RKO (cell line): ENCODE measurements at regions not wholly inside any gene's neighbourhood (a gene's known extent, or its start where the extent isn't known, plus 50 kb on each side); places are given as distances from the start of the nearest gene placed in this dataset.
"Not testable (repeated sequence)": the region's sequence is repeated elsewhere in the genome, so short reads cannot be mapped to it uniquely, and the experiment has no call there.

Experiments
- DNase-seq: peaks from one replicate; pipeline ENCODE4 v3.0.0-alpha.2; 2016; ENCODE audit warnings: low spot score

DNA sequence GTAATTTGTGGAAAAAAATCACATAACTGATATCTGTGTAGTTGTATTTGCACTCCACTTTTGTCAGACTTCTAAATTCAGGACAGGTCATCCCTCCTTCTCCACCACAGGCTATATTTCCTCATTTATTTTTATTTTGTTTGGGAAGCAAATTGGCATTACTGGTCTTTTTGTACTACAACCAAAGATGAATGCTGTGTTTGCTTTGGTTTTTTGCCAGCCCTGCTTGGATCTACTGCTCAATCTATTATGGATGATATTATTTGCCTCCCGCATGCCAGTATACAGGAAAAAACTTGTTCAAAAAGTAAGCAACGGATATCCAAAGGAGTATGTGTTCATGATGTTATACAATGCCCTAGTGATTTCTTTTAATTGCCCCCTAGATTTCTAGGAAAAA is 948.8 kb downstream of the TRHDE start:
- DNase-seq, result no peak

DNA sequence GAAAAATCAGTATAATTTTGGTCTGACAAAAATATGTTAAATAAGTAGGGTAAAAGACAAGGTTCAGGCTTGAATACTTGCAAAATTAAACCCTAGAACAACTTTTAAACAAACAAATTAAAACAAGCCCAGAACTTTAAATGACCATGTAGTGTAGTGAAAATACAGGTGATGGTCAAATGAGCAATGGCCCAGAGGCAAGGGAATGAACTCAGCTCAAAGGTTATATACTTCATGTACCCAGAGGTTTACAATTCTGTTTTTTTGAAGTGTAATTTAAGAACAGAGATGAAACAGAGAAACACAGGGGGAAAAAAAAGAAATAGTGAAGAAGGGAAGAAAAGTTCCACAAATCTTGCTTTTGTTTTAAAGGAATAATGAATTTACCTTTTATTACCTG is 949.2 kb downstream of the TRHDE start:
- no peak for DNase-seq

DNA sequence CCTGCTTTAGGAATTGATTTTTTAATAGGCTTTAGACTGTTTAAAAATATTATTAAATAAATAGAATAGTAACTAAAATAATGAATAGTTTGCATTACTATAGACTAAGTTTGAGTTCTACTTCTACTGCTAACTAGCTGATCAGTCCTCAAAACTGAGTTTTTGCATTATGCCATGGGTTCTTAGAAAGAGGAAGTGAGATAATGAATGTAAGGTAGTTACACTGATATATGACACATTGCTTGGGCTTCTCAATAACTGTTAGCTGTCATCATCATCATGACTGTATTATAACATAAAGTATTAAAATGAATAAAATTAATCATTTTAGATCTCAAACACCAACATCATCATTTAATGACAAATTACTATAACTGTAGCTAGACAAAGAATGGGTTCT is 949.7 kb downstream of the TRHDE start:
- no peak for DNase-seq

DNA sequence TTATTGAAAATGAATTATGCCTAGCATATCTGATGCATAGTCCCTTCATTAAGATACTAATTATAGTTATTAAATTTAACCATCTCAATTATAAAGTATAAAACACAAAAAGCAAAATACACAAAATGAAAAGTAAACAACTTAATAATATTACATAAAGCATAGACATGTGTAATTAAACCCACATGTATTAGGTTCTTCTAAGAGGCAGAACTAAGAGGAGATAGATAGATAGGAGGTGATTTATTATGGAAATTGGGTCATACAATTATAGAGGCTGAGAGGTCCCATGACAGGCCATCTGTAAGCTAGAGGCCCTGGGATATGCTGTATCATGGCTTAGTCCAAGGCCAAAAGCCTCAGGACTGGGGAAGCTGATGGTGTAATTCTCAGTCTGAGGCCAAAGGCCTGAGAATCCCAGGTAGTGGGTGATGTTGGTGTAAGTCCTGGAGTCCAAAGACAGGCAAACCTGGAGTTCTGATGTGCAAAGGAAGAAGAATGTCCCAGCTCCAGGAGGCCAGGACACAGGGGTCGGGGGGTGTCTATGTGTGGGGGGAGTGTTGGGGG is 953.3 kb downstream of the TRHDE start:
- no peak for DNase-seq

- DNase-seq, result no peak
Observed at GRCh38 chr12:73225941-73226340, 953.8 kb downstream of the TRHDE start.

- no peak for DNase-seq
Observed at GRCh38 chr12:73226593-73226992, 954.4 kb downstream of the TRHDE start.

GRCh38 chr12:73228828-73229227 is 956.7 kb downstream of the TRHDE start:
- DNase-seq, result not testable (repeated sequence)

DNA sequence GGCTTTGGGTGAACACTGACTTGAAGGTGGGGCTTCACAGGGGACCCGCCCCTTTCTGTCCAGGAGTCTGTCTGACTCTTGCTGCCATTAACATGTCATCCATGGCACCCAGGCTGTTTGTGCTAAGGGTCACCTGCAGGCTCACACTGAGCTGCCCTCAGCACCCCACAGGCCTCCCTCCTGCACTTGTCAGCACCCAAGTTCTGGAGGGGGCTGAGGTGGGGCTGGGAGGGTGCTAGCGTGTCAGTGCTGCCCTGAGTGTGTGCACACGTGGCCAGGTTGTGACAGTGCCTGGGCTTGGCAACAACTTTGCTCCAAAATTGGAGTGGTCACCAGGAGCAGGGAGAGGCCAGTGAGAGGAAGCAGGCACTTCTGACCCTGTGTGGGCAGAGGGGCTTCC is 963.2 kb downstream of the TRHDE start:
- no peak for DNase-seq

DNA sequence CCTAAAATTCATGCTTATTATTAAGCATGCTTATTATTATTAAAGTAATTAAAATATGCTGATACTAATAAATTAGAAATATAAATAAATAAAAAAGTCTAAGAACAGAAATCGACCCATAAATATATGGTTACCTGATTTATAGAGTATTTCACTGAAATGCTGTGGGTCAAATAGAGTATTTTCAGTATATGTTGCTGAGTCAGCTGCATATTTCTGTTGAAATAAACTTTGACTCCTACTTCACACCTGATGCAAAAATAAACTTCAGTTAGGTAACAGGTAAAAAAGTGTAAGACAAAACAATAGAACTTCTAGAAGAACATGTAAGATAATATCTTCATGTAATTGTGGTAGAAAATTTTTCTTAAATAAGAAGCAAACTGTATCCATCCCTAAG is 967.9 kb downstream of the TRHDE start:
- DNase-seq, result no peak

DNA sequence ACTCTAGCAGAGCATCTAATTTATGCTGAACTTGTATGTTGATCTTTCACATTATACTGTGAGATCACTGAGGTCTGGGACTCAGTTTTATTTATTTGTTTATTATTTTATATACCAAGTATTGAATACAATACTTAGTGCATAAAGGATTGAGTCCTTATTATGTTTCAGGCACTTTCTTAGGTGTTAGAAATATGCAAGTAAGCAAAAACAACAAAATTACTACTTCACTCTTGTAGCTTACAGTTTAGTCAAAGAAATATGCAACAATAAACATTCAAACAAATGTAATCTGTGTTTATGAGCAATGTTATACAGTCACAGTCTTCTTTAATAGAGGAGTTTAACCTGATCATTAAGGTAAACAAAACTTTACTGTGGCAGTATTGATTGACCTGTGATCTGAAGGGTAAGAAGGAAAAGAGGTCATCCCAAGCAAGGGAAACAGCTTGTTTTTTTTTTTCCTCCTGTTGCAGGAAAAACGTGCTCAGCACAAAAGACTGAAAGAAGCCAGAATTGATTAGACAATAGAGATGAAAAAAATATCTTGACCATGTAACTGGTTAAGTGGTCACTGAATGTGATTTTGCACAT is 990.7 kb downstream of the TRHDE start:
- no peak for DNase-seq

DNA sequence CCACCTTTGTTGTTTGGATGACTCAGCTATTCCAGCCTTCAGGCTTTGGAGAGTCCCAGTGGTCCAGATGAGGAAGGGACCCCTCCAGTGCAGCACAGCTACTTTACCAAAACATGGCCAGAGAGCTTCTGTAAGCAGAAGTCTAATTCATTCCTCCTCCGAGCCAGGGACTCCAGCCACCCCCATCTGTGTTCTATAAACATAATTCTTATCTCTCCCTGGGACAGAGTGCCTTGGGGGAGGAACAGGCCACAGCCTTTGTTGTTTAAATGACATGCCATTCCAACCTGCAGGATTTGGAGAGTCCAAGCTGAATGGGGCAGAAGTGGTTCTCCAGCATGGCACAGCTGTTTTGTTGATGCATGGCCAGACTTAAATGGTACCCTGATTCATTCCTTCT is 994.0 kb downstream of the TRHDE start:
- DNase-seq, result no peak

GRCh38 chr12:73274976-73275375 is 1002.8 kb downstream of the TRHDE start:
- no peak for DNase-seq

GRCh38 chr12:73277971-73278370 is 1005.8 kb downstream of the TRHDE start:
- DNase-seq, result peak; percentile 4

- no peak for DNase-seq
Observed at GRCh38 chr12:73301530-73301929, 1029.4 kb downstream of the TRHDE start.

DNA sequence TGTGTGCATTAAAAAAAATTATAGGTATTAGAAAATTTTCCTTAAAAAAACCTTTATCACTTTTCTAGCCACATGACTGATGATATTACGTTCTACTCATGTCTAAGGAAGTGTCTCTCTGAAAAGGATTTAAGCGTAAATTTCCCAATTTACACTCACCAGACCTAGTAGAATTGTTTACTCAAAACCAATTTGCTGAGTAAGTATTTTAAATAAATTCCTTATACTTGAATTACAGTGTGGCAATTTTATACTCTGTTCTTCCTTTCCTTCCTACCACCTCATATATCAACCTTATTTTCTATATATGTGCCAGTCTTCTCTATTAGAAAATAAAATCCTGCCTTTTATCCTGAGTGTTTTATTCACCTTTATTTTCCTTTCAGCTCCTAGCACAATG is 1035.1 kb downstream of the TRHDE start:
- no peak for DNase-seq

DNA sequence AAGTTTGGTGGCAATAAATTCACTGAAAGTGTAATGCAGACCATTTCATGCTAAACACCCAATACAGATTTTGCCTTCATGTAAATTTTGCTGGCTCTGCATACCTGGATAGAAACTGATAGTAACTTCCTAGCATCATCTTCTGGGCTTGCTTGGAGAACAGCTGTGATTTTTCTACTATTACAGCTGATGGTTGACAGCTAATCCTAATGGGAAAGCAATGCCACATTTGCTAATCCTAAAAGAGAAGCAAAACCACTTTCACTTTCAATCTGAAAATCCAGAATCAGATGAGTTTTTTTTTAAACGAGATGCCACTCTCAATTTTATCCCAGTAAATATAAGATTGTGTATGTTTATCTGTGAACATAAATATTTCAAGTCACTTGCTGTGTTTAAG is 1035.9 kb downstream of the TRHDE start:
- peak; percentile 18 for DNase-seq

DNA sequence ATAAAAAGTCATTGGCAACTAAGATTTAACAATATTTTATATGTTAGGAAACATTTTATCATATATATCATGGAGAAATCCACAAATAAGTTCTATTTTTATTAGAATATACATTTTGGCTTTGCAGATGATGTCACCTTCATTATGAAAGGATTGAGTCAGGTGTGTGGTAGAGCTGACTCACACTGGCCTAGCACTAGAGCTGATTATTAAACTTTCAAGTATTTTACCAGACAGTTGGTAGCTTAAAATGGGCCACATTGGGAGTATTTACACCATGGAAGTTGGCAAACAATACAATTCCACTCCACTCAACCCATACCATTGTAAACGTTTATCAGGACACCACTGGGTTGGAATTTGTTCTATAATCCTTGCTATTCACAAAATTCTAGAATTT is 1036.6 kb downstream of the TRHDE start:
- DNase-seq, result peak; percentile 81

GRCh38 chr12:73321319-73321718 is 1049.1 kb downstream of the TRHDE start:
- no peak for DNase-seq

- DNase-seq, result no peak
Observed at GRCh38 chr12:73321776-73322175, 1049.6 kb downstream of the TRHDE start.

GRCh38 chr12:73330584-73331351 is 1058.6 kb downstream of the TRHDE start:
- DNase-seq, result no peak

- DNase-seq, result no peak
Observed at GRCh38 chr12:73341559-73342247, 1069.5 kb downstream of the TRHDE start.

DNA sequence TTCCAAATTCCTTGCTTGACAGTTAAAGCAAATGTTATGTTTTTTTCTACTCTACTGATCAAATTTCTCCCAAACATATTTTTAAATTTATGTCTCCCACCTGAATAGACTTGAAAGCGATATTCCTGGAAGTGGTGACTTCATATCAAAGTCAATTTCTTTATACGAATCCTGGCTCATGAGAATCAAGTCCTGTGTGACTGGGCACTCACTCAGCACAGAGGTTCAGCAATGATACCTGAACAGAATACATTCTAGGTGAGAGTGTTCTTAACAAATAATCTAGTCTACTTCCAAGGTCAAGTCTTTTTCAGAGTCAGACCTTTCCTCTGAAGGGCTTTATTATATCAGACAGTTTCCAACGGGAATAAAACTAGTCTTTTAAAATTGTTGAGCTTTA is 1070.6 kb downstream of the TRHDE start:
- DNase-seq, result no peak

GRCh38 chr12:73352826-73353225 is 1080.7 kb downstream of the TRHDE start:
- DNase-seq, result no peak
